ENCODE measurements at regions not wholly inside any gene's neighbourhood (a gene's known extent, or its start where the extent isn't known, plus 50 kb on each side); places are given as distances from the start of the nearest gene placed in this dataset.
A peak's percentile ranks its signal among the peaks of the same experiment; 100 is the strongest.

GRCh38 chr9:4370501-4370900 is 70.6 kb upstream of the GLIS3 start:
- H3K36me3 ChIP-seq (ENCODE audit: insufficient read depth, low read length), result no peaks in the 10 kb centered on the region
- no peak overlapping the region for H3K27ac ChIP-seq (ENCODE audit: low read depth, low read length, poor library complexity, severe bottlenecking)
- no peaks in the 10 kb centered on the region for H3F3A ChIP-seq (ENCODE audit: insufficient read depth, low read length)
- no peak overlapping the region for H3K4me3 ChIP-seq (ENCODE audit: low read depth, low read length, poor library complexity, severe bottlenecking)
- H3K27me3 ChIP-seq (ENCODE audit: insufficient read depth, low read length), result no peaks in the 10 kb centered on the region; the same call in 1 of the 2 replicates
- H2AFZ ChIP-seq (ENCODE audit: low read length), result no peak overlapping the region
- no peak overlapping the region for H3K4me2 ChIP-seq (ENCODE audit: low read length)
- H4K20me1 ChIP-seq (ENCODE audit: insufficient read depth, low read length), result no peaks in the 10 kb centered on the region
- TF ChIP-seq, protein P1, sequence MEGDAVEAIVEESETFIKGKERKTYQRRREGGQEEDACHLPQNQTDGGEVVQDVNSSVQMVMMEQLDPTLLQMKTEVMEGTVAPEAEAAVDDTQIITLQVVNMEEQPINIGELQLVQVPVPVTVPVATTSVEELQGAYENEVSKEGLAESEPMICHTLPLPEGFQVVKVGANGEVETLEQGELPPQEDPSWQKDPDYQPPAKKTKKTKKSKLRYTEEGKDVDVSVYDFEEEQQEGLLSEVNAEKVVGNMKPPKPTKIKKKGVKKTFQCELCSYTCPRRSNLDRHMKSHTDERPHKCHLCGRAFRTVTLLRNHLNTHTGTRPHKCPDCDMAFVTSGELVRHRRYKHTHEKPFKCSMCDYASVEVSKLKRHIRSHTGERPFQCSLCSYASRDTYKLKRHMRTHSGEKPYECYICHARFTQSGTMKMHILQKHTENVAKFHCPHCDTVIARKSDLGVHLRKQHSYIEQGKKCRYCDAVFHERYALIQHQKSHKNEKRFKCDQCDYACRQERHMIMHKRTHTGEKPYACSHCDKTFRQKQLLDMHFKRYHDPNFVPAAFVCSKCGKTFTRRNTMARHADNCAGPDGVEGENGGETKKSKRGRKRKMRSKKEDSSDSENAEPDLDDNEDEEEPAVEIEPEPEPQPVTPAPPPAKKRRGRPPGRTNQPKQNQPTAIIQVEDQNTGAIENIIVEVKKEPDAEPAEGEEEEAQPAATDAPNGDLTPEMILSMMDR (IDR thresholded peaks at IDR 0.05; ENCODE audit: low read length), result no peak
- TF ChIP-seq EZH2 (IDR thresholded peaks at IDR 0.05; ENCODE audit: borderline replicate concordance, low read length), result no peak
- H3K4me1 ChIP-seq (ENCODE audit: insufficient read depth, low read length, severe bottlenecking), result no peaks in the 10 kb centered on the region
- H3K9ac ChIP-seq (ENCODE audit: low read length), result no peak overlapping the region
- H3K9me3 ChIP-seq (ENCODE audit: low read length), result no peaks in the 10 kb centered on the region
- H3K9me2 ChIP-seq (ENCODE audit: low read depth, low read length), result no peaks in the 10 kb centered on the region
- no peaks in the 10 kb centered on the region for H3K79me2 ChIP-seq (ENCODE audit: insufficient read depth, low read length)

DNA sequence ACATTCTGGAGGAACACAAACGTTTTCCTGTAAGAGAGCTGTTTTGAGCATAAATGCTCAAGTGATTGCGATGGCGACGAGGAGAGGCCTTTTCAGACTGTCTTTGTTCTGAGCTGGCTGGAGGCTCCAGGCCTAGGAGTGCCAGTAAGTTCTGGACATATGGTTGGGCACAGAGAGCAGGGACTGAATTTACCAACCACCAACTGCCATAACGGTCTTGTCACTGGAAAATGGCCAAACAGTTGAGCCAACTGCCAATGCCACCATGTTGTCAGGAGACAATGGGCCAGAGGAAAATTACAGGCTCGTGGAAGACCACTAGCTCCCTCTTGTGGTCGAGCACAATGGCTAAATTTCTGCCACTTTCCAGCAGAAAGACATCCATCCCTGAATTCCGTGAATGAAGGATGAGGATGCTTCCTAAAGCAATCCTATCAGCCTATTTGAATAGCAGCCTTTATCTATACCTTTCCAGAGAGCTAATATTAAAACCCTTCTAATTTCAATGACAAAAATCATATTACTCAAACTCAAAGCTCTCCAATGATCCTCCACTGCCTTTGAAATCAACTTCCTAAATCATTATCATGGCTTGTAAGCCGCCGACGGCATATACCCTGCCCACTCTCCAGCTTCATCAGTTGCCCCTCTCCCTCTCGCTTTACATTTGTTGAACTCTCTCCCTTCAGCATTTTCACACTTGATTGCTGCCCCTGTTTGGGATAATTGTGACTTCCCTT is 66.9 kb upstream of the GLIS3 start:
- H3K4me2 ChIP-seq (ENCODE audit: low read length), result no peak overlapping the region
- H3K9ac ChIP-seq (ENCODE audit: low read length), result no peak overlapping the region
- H3K27ac ChIP-seq (ENCODE audit: low read depth, low read length, poor library complexity, severe bottlenecking), result no peak overlapping the region
- H3K4me3 ChIP-seq (ENCODE audit: low read depth, low read length, poor library complexity, severe bottlenecking), result no peak overlapping the region
- H3K36me3 ChIP-seq (ENCODE audit: insufficient read depth, low read length), result no peaks in the 10 kb centered on the region
- no peaks in the 10 kb centered on the region for H3K79me2 ChIP-seq (ENCODE audit: insufficient read depth, low read length)
- H3K4me1 ChIP-seq (ENCODE audit: insufficient read depth, low read length, severe bottlenecking), result no peaks in the 10 kb centered on the region
- H3F3A ChIP-seq (ENCODE audit: insufficient read depth, low read length), result no peaks in the 10 kb centered on the region
- no peaks in the 10 kb centered on the region; the same call in 1 of the 2 replicates for H3K27me3 ChIP-seq (ENCODE audit: insufficient read depth, low read length)
- no peaks in the 10 kb centered on the region for H4K20me1 ChIP-seq (ENCODE audit: insufficient read depth, low read length)
- no peak overlapping the region for H2AFZ ChIP-seq (ENCODE audit: low read length)
- no peaks in the 10 kb centered on the region for H3K9me2 ChIP-seq (ENCODE audit: low read depth, low read length)
- TF ChIP-seq, protein P1 (IDR thresholded peaks at IDR 0.05; ENCODE audit: low read length), result peak; percentile 90
- TF ChIP-seq EZH2 (IDR thresholded peaks at IDR 0.05; ENCODE audit: borderline replicate concordance, low read length), result no peak
- H3K9me3 ChIP-seq (ENCODE audit: low read length), result no peaks in the 10 kb centered on the region

DNA sequence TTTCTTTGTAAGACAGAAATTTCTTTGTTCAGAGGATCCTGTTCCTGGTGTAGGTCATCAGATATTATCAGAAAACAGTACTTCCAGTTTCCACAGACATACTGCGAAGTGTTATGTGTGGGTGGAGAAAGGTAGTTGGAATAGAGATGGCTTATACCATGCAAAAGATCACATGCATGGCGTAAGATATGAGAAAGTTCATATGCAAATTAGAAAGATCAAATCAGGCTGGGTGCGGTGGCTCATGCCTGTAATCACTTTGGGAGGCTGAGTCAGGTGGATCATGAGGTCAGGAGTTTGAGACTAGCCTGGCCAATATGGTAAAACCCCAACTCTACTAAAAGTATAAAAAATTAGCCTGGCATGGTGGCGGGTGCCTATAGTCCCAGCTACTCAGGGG is 65.2 kb upstream of the GLIS3 start:
- H3K9ac ChIP-seq (ENCODE audit: low read length), result no peak overlapping the region
- H3K4me3 ChIP-seq (ENCODE audit: low read depth, low read length, poor library complexity, severe bottlenecking), result no peak overlapping the region
- no peaks in the 10 kb centered on the region for H3K4me1 ChIP-seq (ENCODE audit: insufficient read depth, low read length, severe bottlenecking)
- H3K79me2 ChIP-seq (ENCODE audit: insufficient read depth, low read length), result no peaks in the 10 kb centered on the region
- H3F3A ChIP-seq (ENCODE audit: insufficient read depth, low read length), result no peaks in the 10 kb centered on the region
- no peak overlapping the region for H3K4me2 ChIP-seq (ENCODE audit: low read length)
- H3K27me3 ChIP-seq (ENCODE audit: insufficient read depth, low read length), result no peaks in the 10 kb centered on the region; the same call in 1 of the 2 replicates
- TF ChIP-seq, protein P1 (IDR thresholded peaks at IDR 0.05; ENCODE audit: low read length), result no peak
- TF ChIP-seq EZH2 (IDR thresholded peaks at IDR 0.05; ENCODE audit: borderline replicate concordance, low read length), result no peak
- H3K36me3 ChIP-seq (ENCODE audit: insufficient read depth, low read length), result no peaks in the 10 kb centered on the region
- no peaks in the 10 kb centered on the region for H3K9me2 ChIP-seq (ENCODE audit: low read depth, low read length)
- no peaks in the 10 kb centered on the region for H3K9me3 ChIP-seq (ENCODE audit: low read length)
- H3K27ac ChIP-seq (ENCODE audit: low read depth, low read length, poor library complexity, severe bottlenecking), result no peak overlapping the region
- no peaks in the 10 kb centered on the region for H4K20me1 ChIP-seq (ENCODE audit: insufficient read depth, low read length)
- H2AFZ ChIP-seq (ENCODE audit: low read length), result no peak overlapping the region

All from OCI-LY1 (cell line).